ENCODE measurements at regions not wholly inside any gene's neighbourhood (a gene's known extent, or its start where the extent isn't known, plus 50 kb on each side); places are given as distances from the start of the nearest gene placed in this dataset.

DNA sequence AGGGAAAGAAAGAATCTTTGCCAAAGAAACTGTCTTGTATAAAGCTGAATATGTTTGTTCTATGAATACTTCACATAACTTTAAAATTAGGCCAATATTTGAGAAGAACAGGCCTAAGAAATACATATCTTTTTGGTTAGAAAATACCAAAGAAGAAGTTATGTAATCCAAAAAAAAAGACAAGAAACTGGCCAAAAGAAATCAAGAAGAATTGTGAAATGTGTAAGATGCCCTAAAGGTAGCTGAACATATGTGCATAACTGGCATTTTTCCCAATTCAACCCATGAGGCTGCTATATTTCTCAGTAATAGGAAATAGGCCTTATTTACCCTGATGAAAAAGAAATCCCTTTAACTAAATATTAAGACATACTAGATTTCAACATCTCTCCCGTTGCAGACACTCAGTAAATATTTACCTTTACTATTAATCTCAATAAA, 290.0 kb downstream of the CETN3 start:
- no peaks in the 10 kb centered on the region for H3K27me3 ChIP-seq (replicated peaks in 1 of 7)
- intact Hi-C loops (cut with DNase I; ENCODE audit: low total_unique reads): no loop called here
- H3K4me1 ChIP-seq: no peaks in the 10 kb centered on the region
- H3K4me3 ChIP-seq: no peak overlapping the region
- WGBS, 5 donors: 35 to 50% (median 47%) methylated on average over 1 of the region's 1 CpG
- DNase-seq: no peak
- no peak for TF ChIP-seq POLR2A (IDR thresholded peaks at IDR 0.05)
- no peak for TF ChIP-seq POLR2AphosphoS5 (IDR thresholded peaks at IDR 0.05)
- TF ChIP-seq, protein P1, sequence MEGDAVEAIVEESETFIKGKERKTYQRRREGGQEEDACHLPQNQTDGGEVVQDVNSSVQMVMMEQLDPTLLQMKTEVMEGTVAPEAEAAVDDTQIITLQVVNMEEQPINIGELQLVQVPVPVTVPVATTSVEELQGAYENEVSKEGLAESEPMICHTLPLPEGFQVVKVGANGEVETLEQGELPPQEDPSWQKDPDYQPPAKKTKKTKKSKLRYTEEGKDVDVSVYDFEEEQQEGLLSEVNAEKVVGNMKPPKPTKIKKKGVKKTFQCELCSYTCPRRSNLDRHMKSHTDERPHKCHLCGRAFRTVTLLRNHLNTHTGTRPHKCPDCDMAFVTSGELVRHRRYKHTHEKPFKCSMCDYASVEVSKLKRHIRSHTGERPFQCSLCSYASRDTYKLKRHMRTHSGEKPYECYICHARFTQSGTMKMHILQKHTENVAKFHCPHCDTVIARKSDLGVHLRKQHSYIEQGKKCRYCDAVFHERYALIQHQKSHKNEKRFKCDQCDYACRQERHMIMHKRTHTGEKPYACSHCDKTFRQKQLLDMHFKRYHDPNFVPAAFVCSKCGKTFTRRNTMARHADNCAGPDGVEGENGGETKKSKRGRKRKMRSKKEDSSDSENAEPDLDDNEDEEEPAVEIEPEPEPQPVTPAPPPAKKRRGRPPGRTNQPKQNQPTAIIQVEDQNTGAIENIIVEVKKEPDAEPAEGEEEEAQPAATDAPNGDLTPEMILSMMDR (IDR thresholded peaks at IDR 0.05 in 8 of 11, conservative IDR thresholded peaks at IDR 0.05 in 3 of 11): no peak
- H3K27ac ChIP-seq: no peak overlapping the region
- H3K36me3 ChIP-seq: no peaks in the 10 kb centered on the region
- H3K9me3 ChIP-seq: no peaks in the 10 kb centered on the region

DNA sequence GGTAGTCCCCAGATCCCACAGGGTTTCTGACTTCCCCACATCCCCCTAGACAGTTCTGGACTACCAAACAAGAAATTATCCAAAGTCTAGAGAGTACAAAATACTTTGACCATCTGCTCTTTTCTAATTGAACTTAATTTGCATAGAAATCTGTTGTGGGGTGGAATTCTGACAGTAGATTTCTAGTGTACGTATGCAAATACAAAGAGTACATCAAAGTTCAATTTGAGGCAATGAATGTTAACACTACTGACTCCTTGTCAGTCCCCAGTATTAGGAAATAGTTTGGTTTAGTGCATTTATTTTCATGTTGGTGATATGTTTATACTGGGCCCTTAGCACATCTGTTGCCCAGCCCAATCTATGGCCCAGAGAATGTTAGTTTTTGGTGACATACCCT, 292.6 kb downstream of the CETN3 start:
- TF ChIP-seq, protein P1 (IDR thresholded peaks at IDR 0.05 in 8 of 11, conservative IDR thresholded peaks at IDR 0.05 in 3 of 11): no peak
- no peak for TF ChIP-seq POLR2A (IDR thresholded peaks at IDR 0.05)
- no peak for TF ChIP-seq POLR2AphosphoS5 (IDR thresholded peaks at IDR 0.05)
- Histone ChIP-seq H3K4me1 (no peaks in the 10 kb centered on the region), H3K4me3 (no peak overlapping the region), H3K36me3 (no peaks in the 10 kb centered on the region), H3K27ac (no peak overlapping the region), H3K27me3 (replicated peaks in 1 of 7) (no peaks in the 10 kb centered on the region), H3K9me3 (no peaks in the 10 kb centered on the region)
- WGBS, 5 donors: 88 to 98% (median 92%) methylated on average over 1 of the region's 1 CpG
- intact Hi-C loops (cut with DNase I; ENCODE audit: low total_unique reads): no loop called here
- DNase-seq: no peak

DNA sequence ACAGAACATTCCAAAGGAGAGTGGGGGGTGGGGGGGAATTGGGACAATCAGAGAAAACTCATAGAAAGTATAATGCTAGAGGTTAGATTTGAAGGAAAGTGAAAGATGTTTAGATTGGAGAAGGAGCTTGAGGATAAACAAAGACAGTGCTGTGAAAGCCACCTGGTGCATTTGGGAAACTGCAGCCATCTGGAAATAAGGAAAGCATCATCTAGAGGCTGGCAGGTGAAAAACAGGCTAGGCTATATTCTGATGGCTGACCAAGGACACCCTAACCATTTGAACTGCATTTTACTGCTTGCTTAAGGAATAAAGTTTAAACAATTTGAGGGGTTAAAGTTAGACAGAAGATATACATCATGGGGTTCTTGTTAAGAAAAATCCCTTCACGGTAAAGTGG, 296.4 kb downstream of the CETN3 start:
- 81 to 96% (median 85%) methylated on average over 1 of the region's 1 CpG for WGBS, 5 donors
- no peaks in the 10 kb centered on the region for H3K9me3 ChIP-seq
- no peaks in the 10 kb centered on the region for H3K36me3 ChIP-seq
- no peak overlapping the region for H3K27ac ChIP-seq
- no peak overlapping the region for H3K4me3 ChIP-seq
- H3K27me3 ChIP-seq (replicated peaks in 1 of 7): no peaks in the 10 kb centered on the region
- no peak for DNase-seq
- intact Hi-C loops (cut with DNase I; ENCODE audit: low total_unique reads): no loop called here
- TF ChIP-seq POLR2A (IDR thresholded peaks at IDR 0.05) (no peak), POLR2AphosphoS5 (IDR thresholded peaks at IDR 0.05) (no peak)
- TF ChIP-seq, protein P1 (IDR thresholded peaks at IDR 0.05 in 8 of 11, conservative IDR thresholded peaks at IDR 0.05 in 3 of 11): no peak
- H3K4me1 ChIP-seq: no peaks in the 10 kb centered on the region

DNA sequence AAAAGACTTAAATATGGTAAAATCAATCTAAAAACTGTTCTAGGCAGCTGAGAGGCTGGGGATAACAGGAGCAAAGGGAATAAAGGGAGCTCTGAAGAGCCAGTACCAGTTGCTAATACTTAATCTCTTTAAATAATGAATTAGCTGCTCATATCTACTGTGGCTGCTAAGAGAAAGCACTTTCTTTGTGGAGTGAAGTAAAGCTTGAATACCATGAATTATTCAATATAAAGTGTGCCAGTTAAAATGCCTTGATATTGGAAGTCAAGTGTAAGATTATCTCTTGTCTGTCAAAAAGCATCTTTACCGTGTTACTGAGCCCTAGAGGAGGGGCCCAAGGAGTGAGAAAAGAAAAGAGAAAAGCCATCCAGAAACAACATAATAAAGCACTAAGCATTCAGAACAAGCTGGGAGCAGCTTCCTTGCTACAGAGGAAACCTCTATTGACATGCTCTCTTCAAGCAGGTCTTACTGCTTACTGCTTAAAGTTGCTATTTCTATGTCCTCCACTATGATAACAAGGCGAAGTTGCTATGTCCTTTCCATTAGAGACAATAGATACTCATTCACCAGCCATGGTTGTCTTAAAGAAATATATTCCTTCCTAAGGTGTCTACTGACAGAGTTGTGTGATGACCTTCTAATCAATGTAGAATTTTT, 297.4 kb downstream of the CETN3 start:
- Histone ChIP-seq H3K27me3 (replicated peaks in 1 of 7) (no peaks in the 10 kb centered on the region), H3K36me3 (no peaks in the 10 kb centered on the region), H3K4me3 (no peak overlapping the region), H3K9me3 (no peaks in the 10 kb centered on the region), H3K27ac (no peak overlapping the region), H3K4me1 (no peaks in the 10 kb centered on the region)
- 67 to 87% (median 83%) methylated on average over 2 of the region's 2 CpGs for whole genome bisulfite sequencing, 5 donors
- intact Hi-C loops (cut with DNase I; ENCODE audit: low total_unique reads): no loop called here
- TF ChIP-seq POLR2AphosphoS5 (IDR thresholded peaks at IDR 0.05): no peak
- TF ChIP-seq, protein P1 (IDR thresholded peaks at IDR 0.05 in 8 of 11, conservative IDR thresholded peaks at IDR 0.05 in 3 of 11): no peak
- no peak for TF ChIP-seq POLR2A (IDR thresholded peaks at IDR 0.05)
- DNase-seq: no peak

Measured in spleen (tissue), 11 donors.